ENCODE measurements at regions not wholly inside any gene's neighbourhood (a gene's known extent, or its start where the extent isn't known, plus 50 kb on each side); places are given as distances from the start of the nearest gene placed in this dataset.

DNA sequence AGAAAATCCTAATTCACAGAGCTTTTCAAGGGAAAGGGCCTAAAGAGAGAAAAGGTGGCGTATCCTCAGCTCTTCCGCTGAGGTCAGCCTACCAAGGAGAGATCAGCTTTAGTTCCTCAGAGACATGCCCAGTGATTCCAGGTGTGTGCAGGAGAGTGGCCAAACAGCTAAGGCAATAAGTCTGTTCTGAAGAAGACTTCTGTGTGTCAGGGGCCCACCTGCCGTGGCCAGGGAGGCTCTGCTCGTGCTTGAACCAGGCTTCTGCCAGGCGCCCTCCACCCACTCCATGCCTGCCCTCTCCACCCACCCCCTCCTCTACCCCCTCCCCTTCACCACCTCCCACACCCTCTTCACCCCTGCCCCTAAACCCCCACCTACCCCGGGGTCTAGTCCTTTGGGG is 67.4 kb upstream of the ARMC2 start:
- Mint-ChIP-seq H3K27ac (ENCODE audit: unreplicated experiment) (no peak overlapping the region), H3K4me1 (ENCODE audit: low read depth, unreplicated experiment) (peaks cover 21% of the 10 kb centered on the region), H3K4me3 (ENCODE audit: unreplicated experiment) (no peak overlapping the region), H3K9me3 (ENCODE audit: unreplicated experiment) (no peaks in the 10 kb centered on the region), H3K36me3 (ENCODE audit: insufficient read depth, unreplicated experiment) (no peaks in the 10 kb centered on the region), H3K27me3 (ENCODE audit: insufficient read depth, unreplicated experiment) (no peaks in the 10 kb centered on the region)
- Histone ChIP-seq H3K9me3 (no peaks in the 10 kb centered on the region), H3K27me3 (replicated peaks; ENCODE audit: control insufficient read depth, insufficient read depth, low read length) (no peaks in the 10 kb centered on the region), H3K4me1 (0 out of 2 replicates have a peak, but pooled peaks cover 7% of the 10 kb centered on the region), H3K36me3 (ENCODE audit: control insufficient read depth, insufficient read depth, low read length) (no peaks in the 10 kb centered on the region), H3K4me3 (ENCODE audit: low read depth, low read length) (no peak overlapping the region)
- no peak for DNase-seq
- intact Hi-C loops (cut with micrococcal nuclease; ENCODE audit: unreplicated experiment) = loop anchor here (5.0 kb wide), 1 partner anchor 112 kb away; no protein-coding TSS in a partner anchor
- CTCF ChIA-PET = no interaction called here
- BruUV-seq (replicated peaks) = no TSS peak
- POLR2A ChIA-PET = no interaction called here
- TF ChIP-seq, protein P1, sequence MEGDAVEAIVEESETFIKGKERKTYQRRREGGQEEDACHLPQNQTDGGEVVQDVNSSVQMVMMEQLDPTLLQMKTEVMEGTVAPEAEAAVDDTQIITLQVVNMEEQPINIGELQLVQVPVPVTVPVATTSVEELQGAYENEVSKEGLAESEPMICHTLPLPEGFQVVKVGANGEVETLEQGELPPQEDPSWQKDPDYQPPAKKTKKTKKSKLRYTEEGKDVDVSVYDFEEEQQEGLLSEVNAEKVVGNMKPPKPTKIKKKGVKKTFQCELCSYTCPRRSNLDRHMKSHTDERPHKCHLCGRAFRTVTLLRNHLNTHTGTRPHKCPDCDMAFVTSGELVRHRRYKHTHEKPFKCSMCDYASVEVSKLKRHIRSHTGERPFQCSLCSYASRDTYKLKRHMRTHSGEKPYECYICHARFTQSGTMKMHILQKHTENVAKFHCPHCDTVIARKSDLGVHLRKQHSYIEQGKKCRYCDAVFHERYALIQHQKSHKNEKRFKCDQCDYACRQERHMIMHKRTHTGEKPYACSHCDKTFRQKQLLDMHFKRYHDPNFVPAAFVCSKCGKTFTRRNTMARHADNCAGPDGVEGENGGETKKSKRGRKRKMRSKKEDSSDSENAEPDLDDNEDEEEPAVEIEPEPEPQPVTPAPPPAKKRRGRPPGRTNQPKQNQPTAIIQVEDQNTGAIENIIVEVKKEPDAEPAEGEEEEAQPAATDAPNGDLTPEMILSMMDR (IDR thresholded peaks at IDR 0.05; ENCODE audit: insufficient read depth in 1 of 2, low read depth in 1 of 2, low read length in 1 of 2, severe bottlenecking in 1 of 2, unreplicated experiment in 1 of 2) = no peak

DNA sequence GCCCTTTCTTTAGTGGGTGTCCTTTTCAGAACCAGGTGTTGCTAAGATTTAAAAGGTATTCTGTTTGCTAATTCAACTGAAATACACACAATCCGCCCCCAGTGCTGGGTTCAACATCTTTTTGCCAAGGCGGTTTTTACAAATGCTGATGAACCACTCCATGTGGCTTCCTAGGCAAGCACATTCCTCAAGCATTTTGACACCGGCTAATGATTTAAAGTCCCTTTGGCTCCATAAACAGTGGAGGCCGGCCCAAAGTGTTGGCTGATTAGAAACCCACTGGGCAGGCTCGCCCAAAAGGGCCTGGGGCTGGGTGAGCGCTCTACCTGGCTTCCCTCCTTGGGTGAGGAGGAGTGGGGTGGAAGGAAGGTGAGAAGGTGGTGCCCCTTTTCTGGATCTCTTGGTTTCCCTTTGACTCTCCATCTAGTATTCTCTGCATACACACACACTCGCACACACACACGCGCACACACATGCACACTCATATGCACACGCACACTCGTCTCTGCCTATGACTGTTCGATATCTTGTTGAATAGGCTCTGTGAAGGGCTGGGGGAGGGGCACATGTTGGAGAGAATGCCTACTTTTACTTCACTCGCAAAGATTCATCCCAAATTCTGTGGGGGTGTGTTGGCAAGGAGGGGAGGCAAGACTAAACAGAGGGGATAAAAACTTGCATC is 66.7 kb upstream of the ARMC2 start:
- Mint-ChIP-seq H3K27ac (ENCODE audit: unreplicated experiment) (no peak overlapping the region), H3K9me3 (ENCODE audit: unreplicated experiment) (no peaks in the 10 kb centered on the region), H3K36me3 (ENCODE audit: insufficient read depth, unreplicated experiment) (no peaks in the 10 kb centered on the region), H3K4me3 (ENCODE audit: unreplicated experiment) (peak overlapping the region; percentile 69), H3K4me1 (ENCODE audit: low read depth, unreplicated experiment) (peaks cover 21% of the 10 kb centered on the region), H3K27me3 (ENCODE audit: insufficient read depth, unreplicated experiment) (no peaks in the 10 kb centered on the region)
- no TSS peak for BruUV-seq (replicated peaks)
- POLR2A ChIA-PET = no interaction called here
- CTCF ChIA-PET = interaction anchor here (0.9 kb wide), 1 partner anchor 223 kb away, joined by 4 read pairs; no protein-coding TSS in a partner anchor
- Histone ChIP-seq H3K36me3 (ENCODE audit: control insufficient read depth, insufficient read depth, low read length) (no peaks in the 10 kb centered on the region), H3K4me1 (0 out of 2 replicates have a peak, but pooled peaks cover 7% of the 10 kb centered on the region), H3K27me3 (replicated peaks; ENCODE audit: control insufficient read depth, insufficient read depth, low read length) (no peaks in the 10 kb centered on the region), H3K4me3 (ENCODE audit: low read depth, low read length) (no peak overlapping the region), H3K9me3 (no peaks in the 10 kb centered on the region)
- DNase-seq = no peak
- intact Hi-C loops (cut with micrococcal nuclease; ENCODE audit: unreplicated experiment) = loop anchor here (1.0 to 5.0 kb wide), 6 partner anchors 52 to 292 kb away; no protein-coding TSS in a partner anchor
- TF ChIP-seq, protein P1 (IDR thresholded peaks at IDR 0.05; ENCODE audit: insufficient read depth in 1 of 2, low read depth in 1 of 2, low read length in 1 of 2, severe bottlenecking in 1 of 2, unreplicated experiment in 1 of 2) = no peak

DNA sequence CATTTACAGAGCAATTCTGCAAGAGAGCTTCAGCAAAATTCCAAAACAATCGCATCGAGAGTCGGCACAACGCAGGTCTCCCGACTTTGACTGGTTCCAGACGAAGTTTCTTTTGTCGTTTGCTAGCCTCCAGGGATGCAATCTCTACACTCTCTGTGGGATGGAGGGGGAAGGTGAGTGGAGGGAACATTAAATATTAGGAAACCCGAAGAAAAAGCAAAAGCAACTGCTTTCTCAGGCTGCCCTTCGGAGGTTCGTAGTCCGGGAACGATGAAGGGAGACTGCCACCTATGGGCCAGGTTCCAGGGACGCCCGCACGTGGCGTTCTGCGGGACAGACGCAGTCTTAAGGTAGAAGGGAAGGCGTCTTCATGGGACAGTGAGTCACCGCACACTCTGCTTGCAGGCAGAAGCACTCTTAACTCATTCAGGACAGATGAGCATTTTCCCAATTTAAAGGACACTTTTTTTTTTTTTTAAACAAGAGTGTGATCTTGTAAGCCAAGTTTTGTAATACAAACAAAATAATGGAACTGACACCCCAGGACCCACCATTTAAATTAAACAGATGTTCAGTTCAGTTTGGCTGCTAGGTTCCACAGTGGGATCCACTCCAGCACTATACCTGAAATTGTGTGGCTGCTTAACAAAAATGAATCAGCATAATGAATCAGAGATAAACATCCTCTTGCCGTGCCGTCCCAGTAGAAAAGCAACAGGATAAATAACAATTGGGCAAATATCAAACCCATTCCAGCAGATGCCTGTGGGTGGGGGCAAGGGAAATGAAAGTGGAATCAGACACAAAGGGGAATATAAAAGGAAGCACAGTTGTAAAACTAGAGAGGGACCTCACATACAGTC is 65.8 kb upstream of the ARMC2 start:
- DNase-seq = peak; percentile 84 to 86
- CTCF ChIA-PET = interaction anchor here (0.6 to 0.9 kb wide), 2 partner anchors 111 to 224 kb away, joined by 3 to 4 read pairs; no protein-coding TSS in a partner anchor
- H3K27me3 ChIP-seq (replicated peaks; ENCODE audit: control insufficient read depth, insufficient read depth, low read length) = no peaks in the 10 kb centered on the region
- no TSS peak for BruUV-seq (replicated peaks)
- intact Hi-C loops (cut with micrococcal nuclease; ENCODE audit: unreplicated experiment) = loop anchor here (1.0 to 5.0 kb wide), 6 partner anchors 53 to 291 kb away; no protein-coding TSS in a partner anchor
- no peaks in the 10 kb centered on the region for H3K36me3 ChIP-seq (ENCODE audit: control insufficient read depth, insufficient read depth, low read length)
- POLR2A ChIA-PET = no interaction called here
- Mint-ChIP-seq H3K36me3 (ENCODE audit: insufficient read depth, unreplicated experiment) (no peaks in the 10 kb centered on the region), H3K4me1 (ENCODE audit: low read depth, unreplicated experiment) (peaks cover 21% of the 10 kb centered on the region), H3K9me3 (ENCODE audit: unreplicated experiment) (no peaks in the 10 kb centered on the region), H3K4me3 (ENCODE audit: unreplicated experiment) (peak overlapping the region; percentile 69), H3K27me3 (ENCODE audit: insufficient read depth, unreplicated experiment) (no peaks in the 10 kb centered on the region), H3K27ac (ENCODE audit: unreplicated experiment) (no peak overlapping the region)
- H3K4me1 ChIP-seq = 0 out of 2 replicates have a peak, but pooled peaks cover 7% of the 10 kb centered on the region
- H3K4me3 ChIP-seq (ENCODE audit: low read depth, low read length) = peak overlapping the region; percentile 30
- TF ChIP-seq, protein P1 (IDR thresholded peaks at IDR 0.05; ENCODE audit: insufficient read depth in 1 of 2, low read depth in 1 of 2, low read length in 1 of 2, severe bottlenecking in 1 of 2, unreplicated experiment in 1 of 2) = peak; percentile 72 to 92
- no peaks in the 10 kb centered on the region for H3K9me3 ChIP-seq

Data from Caco-2 (cell line).